ENCODE measurements at regions not wholly inside any gene's neighbourhood (a gene's known extent, or its start where the extent isn't known, plus 50 kb on each side); places are given as distances from the start of the nearest gene placed in this dataset.

DNA sequence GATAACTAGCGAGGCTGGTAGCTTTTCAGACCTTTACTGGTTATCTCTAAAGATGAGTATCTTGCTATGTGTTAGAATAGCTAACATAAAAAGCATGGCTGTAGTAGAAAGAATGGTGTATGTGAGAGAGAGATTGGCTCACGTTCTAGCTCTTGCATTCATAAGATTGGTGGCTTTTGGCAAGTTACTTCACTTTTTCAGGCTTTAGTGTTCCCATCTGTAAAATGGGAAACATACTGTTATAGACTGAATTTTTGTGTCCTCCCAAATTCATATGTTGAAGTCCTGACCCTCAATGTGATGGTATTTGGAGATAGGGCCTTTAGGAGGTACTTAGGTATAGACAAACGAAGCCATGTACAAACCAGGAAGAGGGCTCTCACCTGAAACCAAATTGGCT is 302.4 kb upstream of the KLF4 start:
- POLR2A ChIA-PET (ENCODE audit: unreplicated experiment): no interaction called here
- dilution Hi-C loops (cut with HindIII; ENCODE audit: low sequenced_read_pairs, unreplicated experiment): no loop called here
- no peak overlapping the region for H2AK9ac ChIP-seq (replicated peaks; ENCODE audit: low read depth, low read length, poor library complexity)

More for the DNA sequence above, 302.4 kb upstream of the KLF4 start:
- no TSS peak for BruUV-seq (replicated peaks)
- no peak for ATAC-seq (ENCODE audit: low read depth)
- Histone ChIP-seq H4K8ac (ENCODE audit: low read depth in 2 of 2, low read length in 2 of 2) (no peak overlapping the region), H3K27me3 (ENCODE audit: control insufficient read depth, insufficient read depth, low read length) (no peaks in the 10 kb centered on the region; the same call in none of the 2 replicates), H3K23ac (ENCODE audit: low read depth, low read length) (no peak overlapping the region), H2BK5ac (ENCODE audit: low read depth, low read length, poor library complexity, severe bottlenecking) (no peak overlapping the region), H3K4ac (ENCODE audit: low read depth, low read length) (no peak overlapping the region), H3K4me1 (ENCODE audit: control insufficient read depth, insufficient read depth, low read length) (no peaks in the 10 kb centered on the region), H3K79me1 (ENCODE audit: low read depth in 1 of 2, low read length in 2 of 2) (no peaks in the 10 kb centered on the region), H4K91ac (ENCODE audit: insufficient read depth, low read depth, low read length) (no peak overlapping the region), H2BK20ac (ENCODE audit: low read depth, low read length) (no peak overlapping the region), H3K56ac (ENCODE audit: extremely low read depth, insufficient read depth, low read length) (no peak overlapping the region), H4K5ac (ENCODE audit: low read depth, low read length) (no peak overlapping the region), H3K4me3 (ENCODE audit: insufficient read depth, low read depth, low read length) (no peak overlapping the region), H3K14ac (replicated peaks; ENCODE audit: low read depth, low read length) (no peak overlapping the region), H3K18ac (ENCODE audit: low read depth, low read length) (no peak overlapping the region), H2AK5ac (ENCODE audit: low read depth, low read length) (no peak overlapping the region), H2BK15ac (ENCODE audit: low read depth, low read length) (no peak overlapping the region), H3K27ac (ENCODE audit: insufficient read depth, low read length) (no peak overlapping the region), H3K9me1 (ENCODE audit: insufficient read depth, low read length) (no peaks in the 10 kb centered on the region), H2AFZ (replicated peaks; ENCODE audit: low read length, poor library complexity) (no peak overlapping the region), H3K4me2 (ENCODE audit: low read depth, low read length) (no peak overlapping the region), H3K9me3 (ENCODE audit: control insufficient read depth, insufficient read depth, low read length) (no peaks in the 10 kb centered on the region), H3K36me3 (ENCODE audit: control insufficient read depth, insufficient read depth, low read length) (no peaks in the 10 kb centered on the region), H2BK120ac (ENCODE audit: low read depth, low read length) (no peak overlapping the region), H4K20me1 (ENCODE audit: insufficient read depth, low read length) (no peaks in the 10 kb centered on the region), H3K9ac (ENCODE audit: low read depth, low read length) (no peak overlapping the region)
- no peak for DNase-seq
- WGBS, 2 experiments (ENCODE audit: extremely low coverage in 2 of 2, insufficient read length in 1 of 2): 40% methylated on average over 1 of the region's 3 CpGs; no CpG with 5 or more reads in 1 of the 2 experiments
- CTCF ChIA-PET: no interaction called here
- TF ChIP-seq RFX5 (IDR thresholded peaks at IDR 0.05; ENCODE audit: low read depth, low read length) (no peak), SMC3 (IDR thresholded peaks at IDR 0.05; ENCODE audit: low read depth, low read length) (no peak), MAZ (IDR thresholded peaks at IDR 0.05; ENCODE audit: borderline replicate concordance, low read depth, low read length) (no peak), NFE2L2 (IDR thresholded peaks at IDR 0.05; ENCODE audit: low read depth, low read length) (no peak), RAD21 (IDR thresholded peaks at IDR 0.05; ENCODE audit: low read length) (no peak), MAFK (IDR thresholded peaks at IDR 0.05; ENCODE audit: low read depth, low read length) (no peak), POLR2A (IDR thresholded peaks at IDR 0.05; ENCODE audit: low read depth, low read length) (no peak), RCOR1 (IDR thresholded peaks at IDR 0.05; ENCODE audit: insufficient replicate concordance, low read length) (no peak), BHLHE40 (IDR thresholded peaks at IDR 0.05; ENCODE audit: low read depth, low read length) (no peak), FOS (IDR thresholded peaks at IDR 0.05; ENCODE audit: low read depth, low read length) (no peak), MXI1 (IDR thresholded peaks at IDR 0.05; ENCODE audit: borderline replicate concordance, low read depth, low read length) (no peak), CHD1 (IDR thresholded peaks at IDR 0.05; ENCODE audit: low read depth, low read length) (no peak), ELK1 (IDR thresholded peaks at IDR 0.05; ENCODE audit: borderline replicate concordance, low read depth, low read length) (no peak), CEBPB (IDR thresholded peaks at IDR 0.05; ENCODE audit: low read depth, low read length) (no peak)
- TF ChIP-seq, protein P1, sequence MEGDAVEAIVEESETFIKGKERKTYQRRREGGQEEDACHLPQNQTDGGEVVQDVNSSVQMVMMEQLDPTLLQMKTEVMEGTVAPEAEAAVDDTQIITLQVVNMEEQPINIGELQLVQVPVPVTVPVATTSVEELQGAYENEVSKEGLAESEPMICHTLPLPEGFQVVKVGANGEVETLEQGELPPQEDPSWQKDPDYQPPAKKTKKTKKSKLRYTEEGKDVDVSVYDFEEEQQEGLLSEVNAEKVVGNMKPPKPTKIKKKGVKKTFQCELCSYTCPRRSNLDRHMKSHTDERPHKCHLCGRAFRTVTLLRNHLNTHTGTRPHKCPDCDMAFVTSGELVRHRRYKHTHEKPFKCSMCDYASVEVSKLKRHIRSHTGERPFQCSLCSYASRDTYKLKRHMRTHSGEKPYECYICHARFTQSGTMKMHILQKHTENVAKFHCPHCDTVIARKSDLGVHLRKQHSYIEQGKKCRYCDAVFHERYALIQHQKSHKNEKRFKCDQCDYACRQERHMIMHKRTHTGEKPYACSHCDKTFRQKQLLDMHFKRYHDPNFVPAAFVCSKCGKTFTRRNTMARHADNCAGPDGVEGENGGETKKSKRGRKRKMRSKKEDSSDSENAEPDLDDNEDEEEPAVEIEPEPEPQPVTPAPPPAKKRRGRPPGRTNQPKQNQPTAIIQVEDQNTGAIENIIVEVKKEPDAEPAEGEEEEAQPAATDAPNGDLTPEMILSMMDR (conservative IDR thresholded peaks at IDR 0.05; ENCODE audit: low read depth, low read length): no peak
- TF ChIP-seq, protein P2, sequence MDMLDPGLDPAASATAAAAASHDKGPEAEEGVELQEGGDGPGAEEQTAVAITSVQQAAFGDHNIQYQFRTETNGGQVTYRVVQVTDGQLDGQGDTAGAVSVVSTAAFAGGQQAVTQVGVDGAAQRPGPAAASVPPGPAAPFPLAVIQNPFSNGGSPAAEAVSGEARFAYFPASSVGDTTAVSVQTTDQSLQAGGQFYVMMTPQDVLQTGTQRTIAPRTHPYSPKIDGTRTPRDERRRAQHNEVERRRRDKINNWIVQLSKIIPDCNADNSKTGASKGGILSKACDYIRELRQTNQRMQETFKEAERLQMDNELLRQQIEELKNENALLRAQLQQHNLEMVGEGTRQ (IDR thresholded peaks at IDR 0.05; ENCODE audit: low read depth, low read length): no peak
- intact Hi-C loops (cut with micrococcal nuclease): no loop called here
- in situ Hi-C loops (cut with MboI; ENCODE audit: low sequenced_read_pairs): no loop called here
